SK-N-SH treated with all-trans-retinoic acid at 6 μM for 48 hours (cell line): ENCODE measurements at regions not wholly inside any gene's neighbourhood (a gene's known extent, or its start where the extent isn't known, plus 50 kb on each side); places are given as distances from the start of the nearest gene placed in this dataset.

Source experiments
- ARNTL ChIP-seq: fragments of 450-650 bp; formaldehyde crosslinking; IDR thresholded peaks from 2 replicates; pipeline ENCODE4 v1.5.0; 2020; ENCODE audit warnings: low read depth, mild to moderate bottlenecking, moderate library complexity, borderline replicate concordance
- ISL1 ChIP-seq: fragments of 250-450 bp; sonication (Bioruptor Pico); IDR thresholded peaks from 2 replicates; pipeline ENCODE4 v2.1.2; 2022; ENCODE audit warnings: mild to moderate bottlenecking, moderate library complexity
- RARB ChIP-seq: fragments of 250-450 bp; sonication (Bioruptor Pico); IDR thresholded peaks from 2 replicates; pipeline ENCODE4 v1.8.0; 2021; ENCODE audit warnings: mild to moderate bottlenecking, moderate library complexity
- SNAI2 ChIP-seq: fragments of 250-450 bp; sonication (Bioruptor Pico); IDR thresholded peaks from 2 replicates; pipeline ENCODE4 v1.5.0; 2020; ENCODE audit warnings: mild to moderate bottlenecking, moderate library complexity
- TCF4 ChIP-seq: fragments of 250-450 bp; sonication (Bioruptor Pico); IDR thresholded peaks from 2 replicates; pipeline ENCODE4 v1.8.0; 2021; ENCODE audit warnings: mild to moderate bottlenecking, moderate library complexity, borderline replicate concordance
- ZNF8 ChIP-seq: fragments of 450-650 bp; formaldehyde crosslinking; IDR thresholded peaks from 2 replicates; pipeline ENCODE4 v1.5.0; 2020; ENCODE audit warnings: mild to moderate bottlenecking, moderate library complexity
- TF ChIP-seq, protein P1 (sequence below): fragments of 250-450 bp; sonication (Bioruptor Pico); IDR thresholded peaks from 2 replicates; pipeline ENCODE4 v1.8.0; 2020; ENCODE audit warnings: mild to moderate bottlenecking, moderate library complexity, borderline replicate concordance
- TF ChIP-seq, protein P2 (sequence below): fragments of 250-450 bp; sonication (Bioruptor Pico); IDR thresholded peaks from 2 replicates; pipeline ENCODE4 v1.5.0; 2020; ENCODE audit warnings: mild to moderate bottlenecking, moderate library complexity

DNA sequence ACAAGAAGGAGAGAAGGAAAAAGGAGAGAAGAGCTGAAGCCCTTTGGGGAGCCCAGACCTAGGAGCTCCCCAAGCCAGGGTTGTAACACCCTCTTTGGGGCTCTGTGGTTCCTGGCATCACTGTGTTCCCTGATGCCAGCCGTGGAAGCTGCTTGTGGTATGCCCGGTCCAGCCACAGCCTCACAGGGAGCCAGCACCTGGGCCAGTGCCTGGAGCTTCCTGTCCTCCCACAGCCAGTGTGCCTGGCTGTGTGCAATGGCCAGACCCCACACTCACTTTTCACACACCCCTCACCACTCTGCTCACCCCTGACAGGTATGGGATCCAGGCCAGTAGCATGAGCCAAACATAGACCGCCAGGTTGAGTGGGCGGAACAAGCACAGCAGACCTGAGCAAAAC lies 834.7 kb downstream of the FLRT2 start:
- TF ChIP-seq ARNTL (no peak), SNAI2 (no peak), ISL1 (CRISPR knock-in tag) (no peak), RARB (no peak), ZNF8 (no peak), TCF4 (CRISPR knock-in tag) (no peak)
- TF ChIP-seq, protein P1, sequence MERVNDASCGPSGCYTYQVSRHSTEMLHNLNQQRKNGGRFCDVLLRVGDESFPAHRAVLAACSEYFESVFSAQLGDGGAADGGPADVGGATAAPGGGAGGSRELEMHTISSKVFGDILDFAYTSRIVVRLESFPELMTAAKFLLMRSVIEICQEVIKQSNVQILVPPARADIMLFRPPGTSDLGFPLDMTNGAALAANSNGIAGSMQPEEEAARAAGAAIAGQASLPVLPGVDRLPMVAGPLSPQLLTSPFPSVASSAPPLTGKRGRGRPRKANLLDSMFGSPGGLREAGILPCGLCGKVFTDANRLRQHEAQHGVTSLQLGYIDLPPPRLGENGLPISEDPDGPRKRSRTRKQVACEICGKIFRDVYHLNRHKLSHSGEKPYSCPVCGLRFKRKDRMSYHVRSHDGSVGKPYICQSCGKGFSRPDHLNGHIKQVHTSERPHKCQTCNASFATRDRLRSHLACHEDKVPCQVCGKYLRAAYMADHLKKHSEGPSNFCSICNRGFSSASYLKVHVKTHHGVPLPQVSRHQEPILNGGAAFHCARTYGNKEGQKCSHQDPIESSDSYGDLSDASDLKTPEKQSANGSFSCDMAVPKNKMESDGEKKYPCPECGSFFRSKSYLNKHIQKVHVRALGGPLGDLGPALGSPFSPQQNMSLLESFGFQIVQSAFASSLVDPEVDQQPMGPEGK (CRISPR knock-in tag), result no peak
- TF ChIP-seq, protein P2, sequence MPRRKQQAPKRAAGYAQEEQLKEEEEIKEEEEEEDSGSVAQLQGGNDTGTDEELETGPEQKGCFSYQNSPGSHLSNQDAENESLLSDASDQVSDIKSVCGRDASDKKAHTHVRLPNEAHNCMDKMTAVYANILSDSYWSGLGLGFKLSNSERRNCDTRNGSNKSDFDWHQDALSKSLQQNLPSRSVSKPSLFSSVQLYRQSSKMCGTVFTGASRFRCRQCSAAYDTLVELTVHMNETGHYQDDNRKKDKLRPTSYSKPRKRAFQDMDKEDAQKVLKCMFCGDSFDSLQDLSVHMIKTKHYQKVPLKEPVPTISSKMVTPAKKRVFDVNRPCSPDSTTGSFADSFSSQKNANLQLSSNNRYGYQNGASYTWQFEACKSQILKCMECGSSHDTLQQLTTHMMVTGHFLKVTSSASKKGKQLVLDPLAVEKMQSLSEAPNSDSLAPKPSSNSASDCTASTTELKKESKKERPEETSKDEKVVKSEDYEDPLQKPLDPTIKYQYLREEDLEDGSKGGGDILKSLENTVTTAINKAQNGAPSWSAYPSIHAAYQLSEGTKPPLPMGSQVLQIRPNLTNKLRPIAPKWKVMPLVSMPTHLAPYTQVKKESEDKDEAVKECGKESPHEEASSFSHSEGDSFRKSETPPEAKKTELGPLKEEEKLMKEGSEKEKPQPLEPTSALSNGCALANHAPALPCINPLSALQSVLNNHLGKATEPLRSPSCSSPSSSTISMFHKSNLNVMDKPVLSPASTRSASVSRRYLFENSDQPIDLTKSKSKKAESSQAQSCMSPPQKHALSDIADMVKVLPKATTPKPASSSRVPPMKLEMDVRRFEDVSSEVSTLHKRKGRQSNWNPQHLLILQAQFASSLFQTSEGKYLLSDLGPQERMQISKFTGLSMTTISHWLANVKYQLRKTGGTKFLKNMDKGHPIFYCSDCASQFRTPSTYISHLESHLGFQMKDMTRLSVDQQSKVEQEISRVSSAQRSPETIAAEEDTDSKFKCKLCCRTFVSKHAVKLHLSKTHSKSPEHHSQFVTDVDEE (CRISPR knock-in tag), result no peak
